Jurkat, Clone E6-1 (cell line): ENCODE measurements at regions not wholly inside any gene's neighbourhood (a gene's known extent, or its start where the extent isn't known, plus 50 kb on each side); places are given as distances from the start of the nearest gene placed in this dataset.

Source experiments
- DNase-seq: peaks from one replicate; pipeline ENCODE4 v3.0.0-alpha.2; 2011; ENCODE audit warnings: low read depth, low spot score
- H3K4me3 ChIP-seq: 2 replicates; pipeline ENCODE4 v1.5.1; 2011; ENCODE audit warnings: mild to moderate bottlenecking, low read length, control low read depth, moderate library complexity

GRCh38 chr1:219114014-219114413 is 59.7 kb upstream of the LYPLAL1 start:
- no peak for DNase-seq
- H3K4me3 ChIP-seq, result no peak overlapping the region

- no peak for DNase-seq
Observed at GRCh38 chr1:219119839-219120238, 53.8 kb upstream of the LYPLAL1 start.

GRCh38 chr1:219120624-219121544 is 52.8 kb upstream of the LYPLAL1 start:
- no peak overlapping the region for H3K4me3 ChIP-seq
- no peak for DNase-seq

More at GRCh38 chr1:219119839-219120238, 53.8 kb upstream of the LYPLAL1 start:
- no peak overlapping the region for H3K4me3 ChIP-seq

GRCh38 chr1:219121679-219122078 is 52.0 kb upstream of the LYPLAL1 start:
- no peak for DNase-seq
- no peak overlapping the region for H3K4me3 ChIP-seq

GRCh38 chr1:219123036-219123435 is 50.6 kb upstream of the LYPLAL1 start:
- no peak for DNase-seq
- no peak overlapping the region for H3K4me3 ChIP-seq
